ENCODE measurements at regions not wholly inside any gene's neighbourhood (a gene's known extent, or its start where the extent isn't known, plus 50 kb on each side); places are given as distances from the start of the nearest gene placed in this dataset.

DNA sequence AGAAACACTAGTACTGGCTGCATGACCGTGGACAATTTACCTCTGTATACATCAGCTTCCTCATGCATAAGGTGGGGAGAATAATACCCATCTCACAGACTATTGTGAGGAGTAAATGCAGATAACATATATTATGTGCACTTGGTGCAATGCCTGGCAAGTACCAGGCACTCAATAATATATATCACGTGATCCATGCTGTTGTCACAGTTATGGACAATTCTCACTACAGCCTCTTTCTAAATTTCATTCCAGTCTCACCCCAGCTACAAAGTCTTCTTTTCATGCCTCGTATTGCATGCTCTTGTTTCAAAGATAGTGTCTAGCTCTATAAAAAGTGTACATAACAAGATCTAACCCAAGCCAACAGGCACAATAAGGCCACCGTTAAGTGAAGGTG lies 494.3 kb upstream of the ADAMTS9 start (continued):
- TF ChIP-seq IKZF1 (conservative IDR thresholded peaks at IDR 0.05): no peak
- TF ChIP-seq GABPA (IDR thresholded peaks at IDR 0.05; ENCODE audit: low read depth): no peak
- no peak for TF ChIP-seq ZSCAN29 (IDR thresholded peaks at IDR 0.05)
- TF ChIP-seq RUNX3 (IDR thresholded peaks at IDR 0.05; ENCODE audit: low read length): no peak

DNA sequence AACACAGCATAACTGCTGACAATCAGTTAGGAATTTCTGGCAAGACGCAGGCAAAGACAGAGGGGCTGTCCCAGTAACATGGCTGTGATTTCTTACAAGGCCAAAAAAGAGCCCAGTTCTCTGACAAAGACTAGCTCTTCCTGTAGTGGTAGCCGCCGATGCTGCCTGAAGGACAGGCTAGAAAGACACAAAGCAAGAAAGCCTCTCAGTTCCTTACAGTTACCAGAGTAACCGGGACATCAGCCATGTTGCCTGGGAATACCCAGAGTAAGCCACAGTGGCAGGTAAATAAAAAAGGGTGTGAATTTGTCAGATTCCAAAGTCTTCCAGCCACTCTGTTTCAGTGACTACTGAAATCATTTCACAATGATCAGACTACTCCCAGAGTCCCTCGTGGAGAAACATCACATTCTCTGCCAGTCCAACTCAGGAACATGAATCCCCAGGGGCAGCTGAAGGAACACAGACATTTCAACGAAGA lies 493.6 kb upstream of the ADAMTS9 start:
- Histone ChIP-seq H3K4me2 (ENCODE audit: control insufficient read depth, insufficient read depth) (no peak overlapping the region), H3K9ac (ENCODE audit: control insufficient read depth, insufficient read depth, low read length) (no peak overlapping the region), H3K9me3 (replicated peaks; ENCODE audit: control insufficient read depth, insufficient read depth, low read length) (no peaks in the 10 kb centered on the region), H3K4me1 (ENCODE audit: control insufficient read depth, insufficient read depth, low read length) (no peaks in the 10 kb centered on the region), H3K79me2 (ENCODE audit: control insufficient read depth, insufficient read depth, low read length) (no peaks in the 10 kb centered on the region), H3K4me3 (no peak overlapping the region), H3K27me3 (replicated peaks in 1 of 2; ENCODE audit: control insufficient read depth in 2 of 2, insufficient read depth in 2 of 2, low read length in 1 of 2) (no peaks in the 10 kb centered on the region), H3K27ac (ENCODE audit: control insufficient read depth, insufficient read depth) (no peak overlapping the region), H3K36me3 (ENCODE audit: control insufficient read depth in 2 of 2, insufficient read depth in 2 of 2, low read length in 1 of 2) (no peaks in the 10 kb centered on the region), H4K20me1 (ENCODE audit: control insufficient read depth, insufficient read depth) (no peaks in the 10 kb centered on the region), H2AFZ (ENCODE audit: control insufficient read depth, low read depth, low read length) (no peak overlapping the region)
- 23% methylated on average over 6 of the region's 6 CpGs for WGBS (ENCODE audit: insufficient coverage, insufficient replicate concordance, low lambda C conversion rate, missing lambda C conversion rate)
- SMC1A ChIA-PET (ENCODE audit: uncharacterized antibody, unreplicated experiment): interaction anchor here (0.5 kb wide), 1 partner anchor 1647 kb away, joined by 3 read pairs; no protein-coding TSS in a partner anchor
- in situ Hi-C loops (cut with MboI): no loop called here
- RAD21 ChIA-PET (ENCODE audit: unreplicated experiment): no interaction called here
- ATAC-seq (no peak), FAIRE-seq (no peak), DNase-seq (ENCODE audit: low read depth, low spot score) (no peak)
- CTCF ChIA-PET: interaction anchor here (2.7 kb wide), 1 partner anchor 10 kb away, joined by 8 read pairs; no protein-coding TSS in a partner anchor
- no TSS peak for BruUV-seq (replicated peaks)
- intact Hi-C loops (cut with micrococcal nuclease; ENCODE audit: unreplicated experiment): no loop called here
- POLR2A ChIA-PET: no interaction called here
- TF ChIP-seq, protein P1, sequence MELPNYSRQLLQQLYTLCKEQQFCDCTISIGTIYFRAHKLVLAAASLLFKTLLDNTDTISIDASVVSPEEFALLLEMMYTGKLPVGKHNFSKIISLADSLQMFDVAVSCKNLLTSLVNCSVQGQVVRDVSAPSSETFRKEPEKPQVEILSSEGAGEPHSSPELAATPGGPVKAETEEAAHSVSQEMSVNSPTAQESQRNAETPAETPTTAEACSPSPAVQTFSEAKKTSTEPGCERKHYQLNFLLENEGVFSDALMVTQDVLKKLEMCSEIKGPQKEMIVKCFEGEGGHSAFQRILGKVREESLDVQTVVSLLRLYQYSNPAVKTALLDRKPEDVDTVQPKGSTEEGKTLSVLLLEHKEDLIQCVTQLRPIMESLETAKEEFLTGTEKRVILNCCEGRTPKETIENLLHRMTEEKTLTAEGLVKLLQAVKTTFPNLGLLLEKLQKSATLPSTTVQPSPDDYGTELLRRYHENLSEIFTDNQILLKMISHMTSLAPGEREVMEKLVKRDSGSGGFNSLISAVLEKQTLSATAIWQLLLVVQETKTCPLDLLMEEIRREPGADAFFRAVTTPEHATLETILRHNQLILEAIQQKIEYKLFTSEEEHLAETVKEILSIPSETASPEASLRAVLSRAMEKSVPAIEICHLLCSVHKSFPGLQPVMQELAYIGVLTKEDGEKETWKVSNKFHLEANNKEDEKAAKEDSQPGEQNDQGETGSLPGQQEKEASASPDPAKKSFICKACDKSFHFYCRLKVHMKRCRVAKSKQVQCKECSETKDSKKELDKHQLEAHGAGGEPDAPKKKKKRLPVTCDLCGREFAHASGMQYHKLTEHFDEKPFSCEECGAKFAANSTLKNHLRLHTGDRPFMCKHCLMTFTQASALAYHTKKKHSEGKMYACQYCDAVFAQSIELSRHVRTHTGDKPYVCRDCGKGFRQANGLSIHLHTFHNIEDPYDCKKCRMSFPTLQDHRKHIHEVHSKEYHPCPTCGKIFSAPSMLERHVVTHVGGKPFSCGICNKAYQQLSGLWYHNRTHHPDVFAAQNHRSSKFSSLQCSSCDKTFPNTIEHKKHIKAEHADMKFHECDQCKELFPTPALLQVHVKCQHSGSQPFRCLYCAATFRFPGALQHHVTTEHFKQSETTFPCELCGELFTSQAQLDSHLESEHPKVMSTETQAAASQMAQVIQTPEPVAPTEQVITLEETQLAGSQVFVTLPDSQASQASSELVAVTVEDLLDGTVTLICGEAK (IDR thresholded peaks at IDR 0.05; ENCODE audit: borderline replicate concordance): no peak
- TF ChIP-seq, protein P2, sequence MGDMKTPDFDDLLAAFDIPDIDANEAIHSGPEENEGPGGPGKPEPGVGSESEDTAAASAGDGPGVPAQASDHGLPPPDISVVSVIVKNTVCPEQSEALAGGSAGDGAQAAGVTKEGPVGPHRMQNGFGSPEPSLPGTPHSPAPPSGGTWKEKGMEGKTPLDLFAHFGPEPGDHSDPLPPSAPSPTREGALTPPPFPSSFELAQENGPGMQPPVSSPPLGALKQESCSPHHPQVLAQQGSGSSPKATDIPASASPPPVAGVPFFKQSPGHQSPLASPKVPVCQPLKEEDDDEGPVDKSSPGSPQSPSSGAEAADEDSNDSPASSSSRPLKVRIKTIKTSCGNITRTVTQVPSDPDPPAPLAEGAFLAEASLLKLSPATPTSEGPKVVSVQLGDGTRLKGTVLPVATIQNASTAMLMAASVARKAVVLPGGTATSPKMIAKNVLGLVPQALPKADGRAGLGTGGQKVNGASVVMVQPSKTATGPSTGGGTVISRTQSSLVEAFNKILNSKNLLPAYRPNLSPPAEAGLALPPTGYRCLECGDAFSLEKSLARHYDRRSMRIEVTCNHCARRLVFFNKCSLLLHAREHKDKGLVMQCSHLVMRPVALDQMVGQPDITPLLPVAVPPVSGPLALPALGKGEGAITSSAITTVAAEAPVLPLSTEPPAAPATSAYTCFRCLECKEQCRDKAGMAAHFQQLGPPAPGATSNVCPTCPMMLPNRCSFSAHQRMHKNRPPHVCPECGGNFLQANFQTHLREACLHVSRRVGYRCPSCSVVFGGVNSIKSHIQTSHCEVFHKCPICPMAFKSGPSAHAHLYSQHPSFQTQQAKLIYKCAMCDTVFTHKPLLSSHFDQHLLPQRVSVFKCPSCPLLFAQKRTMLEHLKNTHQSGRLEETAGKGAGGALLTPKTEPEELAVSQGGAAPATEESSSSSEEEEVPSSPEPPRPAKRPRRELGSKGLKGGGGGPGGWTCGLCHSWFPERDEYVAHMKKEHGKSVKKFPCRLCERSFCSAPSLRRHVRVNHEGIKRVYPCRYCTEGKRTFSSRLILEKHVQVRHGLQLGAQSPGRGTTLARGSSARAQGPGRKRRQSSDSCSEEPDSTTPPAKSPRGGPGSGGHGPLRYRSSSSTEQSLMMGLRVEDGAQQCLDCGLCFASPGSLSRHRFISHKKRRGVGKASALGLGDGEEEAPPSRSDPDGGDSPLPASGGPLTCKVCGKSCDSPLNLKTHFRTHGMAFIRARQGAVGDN (IDR thresholded peaks at IDR 0.05): no peak
- no peak for TF ChIP-seq TBL1XR1 (IDR thresholded peaks at IDR 0.05; ENCODE audit: low read depth, low read length)
- TF ChIP-seq NFXL1 (IDR thresholded peaks at IDR 0.05; ENCODE audit: borderline replicate concordance): no peak
- no peak for TF ChIP-seq FOS (IDR thresholded peaks at IDR 0.05; ENCODE audit: borderline replicate concordance, extremely low read depth, insufficient read length)
- TF ChIP-seq, protein P3, sequence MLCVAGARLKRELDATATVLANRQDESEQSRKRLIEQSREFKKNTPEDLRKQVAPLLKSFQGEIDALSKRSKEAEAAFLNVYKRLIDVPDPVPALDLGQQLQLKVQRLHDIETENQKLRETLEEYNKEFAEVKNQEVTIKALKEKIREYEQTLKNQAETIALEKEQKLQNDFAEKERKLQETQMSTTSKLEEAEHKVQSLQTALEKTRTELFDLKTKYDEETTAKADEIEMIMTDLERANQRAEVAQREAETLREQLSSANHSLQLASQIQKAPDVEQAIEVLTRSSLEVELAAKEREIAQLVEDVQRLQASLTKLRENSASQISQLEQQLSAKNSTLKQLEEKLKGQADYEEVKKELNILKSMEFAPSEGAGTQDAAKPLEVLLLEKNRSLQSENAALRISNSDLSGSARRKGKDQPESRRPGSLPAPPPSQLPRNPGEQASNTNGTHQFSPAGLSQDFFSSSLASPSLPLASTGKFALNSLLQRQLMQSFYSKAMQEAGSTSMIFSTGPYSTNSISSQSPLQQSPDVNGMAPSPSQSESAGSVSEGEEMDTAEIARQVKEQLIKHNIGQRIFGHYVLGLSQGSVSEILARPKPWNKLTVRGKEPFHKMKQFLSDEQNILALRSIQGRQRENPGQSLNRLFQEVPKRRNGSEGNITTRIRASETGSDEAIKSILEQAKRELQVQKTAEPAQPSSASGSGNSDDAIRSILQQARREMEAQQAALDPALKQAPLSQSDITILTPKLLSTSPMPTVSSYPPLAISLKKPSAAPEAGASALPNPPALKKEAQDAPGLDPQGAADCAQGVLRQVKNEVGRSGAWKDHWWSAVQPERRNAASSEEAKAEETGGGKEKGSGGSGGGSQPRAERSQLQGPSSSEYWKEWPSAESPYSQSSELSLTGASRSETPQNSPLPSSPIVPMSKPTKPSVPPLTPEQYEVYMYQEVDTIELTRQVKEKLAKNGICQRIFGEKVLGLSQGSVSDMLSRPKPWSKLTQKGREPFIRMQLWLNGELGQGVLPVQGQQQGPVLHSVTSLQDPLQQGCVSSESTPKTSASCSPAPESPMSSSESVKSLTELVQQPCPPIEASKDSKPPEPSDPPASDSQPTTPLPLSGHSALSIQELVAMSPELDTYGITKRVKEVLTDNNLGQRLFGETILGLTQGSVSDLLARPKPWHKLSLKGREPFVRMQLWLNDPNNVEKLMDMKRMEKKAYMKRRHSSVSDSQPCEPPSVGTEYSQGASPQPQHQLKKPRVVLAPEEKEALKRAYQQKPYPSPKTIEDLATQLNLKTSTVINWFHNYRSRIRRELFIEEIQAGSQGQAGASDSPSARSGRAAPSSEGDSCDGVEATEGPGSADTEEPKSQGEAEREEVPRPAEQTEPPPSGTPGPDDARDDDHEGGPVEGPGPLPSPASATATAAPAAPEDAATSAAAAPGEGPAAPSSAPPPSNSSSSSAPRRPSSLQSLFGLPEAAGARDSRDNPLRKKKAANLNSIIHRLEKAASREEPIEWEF (IDR thresholded peaks at IDR 0.05; ENCODE audit: insufficient replicate concordance, low read depth, low read length): no peak

Measured in GM12878 (cell line).